ENCODE measurements at regions not wholly inside any gene's neighbourhood (a gene's known extent, or its start where the extent isn't known, plus 50 kb on each side); places are given as distances from the start of the nearest gene placed in this dataset.

DNA sequence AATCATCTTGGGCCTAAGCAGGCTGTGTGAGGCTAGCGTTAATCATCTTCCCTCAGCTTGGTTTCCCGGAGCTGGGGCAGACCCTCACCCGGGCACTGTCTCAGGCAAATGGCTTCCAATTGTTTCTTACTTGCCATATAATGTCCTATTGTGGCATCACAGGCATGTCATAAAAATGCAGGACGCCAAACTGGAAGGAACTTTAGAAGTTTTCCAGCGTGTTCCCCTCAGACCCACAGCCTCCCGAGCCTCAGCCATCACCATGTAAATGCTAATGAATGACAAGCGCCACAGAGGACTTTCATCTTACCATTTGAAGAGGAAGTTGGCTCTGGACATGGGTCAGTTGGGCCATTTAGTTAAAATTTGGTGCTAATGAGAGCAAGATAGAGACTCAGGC is 143.0 kb upstream of the IRX1 start:
- TF ChIP-seq, protein P1, sequence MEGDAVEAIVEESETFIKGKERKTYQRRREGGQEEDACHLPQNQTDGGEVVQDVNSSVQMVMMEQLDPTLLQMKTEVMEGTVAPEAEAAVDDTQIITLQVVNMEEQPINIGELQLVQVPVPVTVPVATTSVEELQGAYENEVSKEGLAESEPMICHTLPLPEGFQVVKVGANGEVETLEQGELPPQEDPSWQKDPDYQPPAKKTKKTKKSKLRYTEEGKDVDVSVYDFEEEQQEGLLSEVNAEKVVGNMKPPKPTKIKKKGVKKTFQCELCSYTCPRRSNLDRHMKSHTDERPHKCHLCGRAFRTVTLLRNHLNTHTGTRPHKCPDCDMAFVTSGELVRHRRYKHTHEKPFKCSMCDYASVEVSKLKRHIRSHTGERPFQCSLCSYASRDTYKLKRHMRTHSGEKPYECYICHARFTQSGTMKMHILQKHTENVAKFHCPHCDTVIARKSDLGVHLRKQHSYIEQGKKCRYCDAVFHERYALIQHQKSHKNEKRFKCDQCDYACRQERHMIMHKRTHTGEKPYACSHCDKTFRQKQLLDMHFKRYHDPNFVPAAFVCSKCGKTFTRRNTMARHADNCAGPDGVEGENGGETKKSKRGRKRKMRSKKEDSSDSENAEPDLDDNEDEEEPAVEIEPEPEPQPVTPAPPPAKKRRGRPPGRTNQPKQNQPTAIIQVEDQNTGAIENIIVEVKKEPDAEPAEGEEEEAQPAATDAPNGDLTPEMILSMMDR (IDR thresholded peaks at IDR 0.05): no peak
- TF ChIP-seq ZFX (IDR thresholded peaks at IDR 0.05; ENCODE audit: borderline replicate concordance): no peak
